ENCODE measurements at regions not wholly inside any gene's neighbourhood (a gene's known extent, or its start where the extent isn't known, plus 50 kb on each side); places are given as distances from the start of the nearest gene placed in this dataset.

- 85% methylated on average over 3 of the region's 3 CpGs for WGBS
- Histone ChIP-seq H3K4me3 (ENCODE audit: low read depth in 1 of 3, low read length in 3 of 3) (no peak overlapping the region), H3K9ac (ENCODE audit: low read depth in 1 of 2, low read length in 2 of 2) (no peak overlapping the region), H3K27me3 (ENCODE audit: control insufficient read depth in 4 of 4, insufficient read depth in 4 of 4, low read length in 3 of 4) (no peaks in the 10 kb centered on the region), H3K4me1 (ENCODE audit: control insufficient read depth in 4 of 4, insufficient read depth in 4 of 4, low read length in 3 of 4) (peaks cover 4 to 10% (median 8%) of the 10 kb centered on the region in 4 donors), H3K27ac (ENCODE audit: low read depth in 1 of 2, low read length in 2 of 2) (no peak overlapping the region), H3K36me3 (ENCODE audit: control insufficient read depth in 4 of 4, insufficient read depth in 3 of 4, low read depth in 1 of 4, low read length in 3 of 4) (no peaks in the 10 kb centered on the region), H3K9me3 (ENCODE audit: control insufficient read depth in 4 of 4, low read length in 3 of 4) (no peaks in the 10 kb centered on the region)
- no peak for TF ChIP-seq YY1 (IDR thresholded peaks at IDR 0.05)
- TF ChIP-seq ATF3 (IDR thresholded peaks at IDR 0.05) = no peak
- TF ChIP-seq NR2F2 (IDR thresholded peaks at IDR 0.05) = no peak
- no peak for TF ChIP-seq RXRA (IDR thresholded peaks at IDR 0.05)
- DNase-seq (ENCODE audit: low spot score) = no peak
Observed at GRCh38 chr11:45399166-45399565, 113.0 kb upstream of the SYT13 start.

- no peak for DNase-seq (ENCODE audit: low spot score)
- Histone ChIP-seq H3K9ac (ENCODE audit: low read depth in 1 of 2, low read length in 2 of 2) (no peak overlapping the region), H3K36me3 (ENCODE audit: control insufficient read depth in 4 of 4, insufficient read depth in 3 of 4, low read depth in 1 of 4, low read length in 3 of 4) (no peaks in the 10 kb centered on the region), H3K27me3 (ENCODE audit: control insufficient read depth in 4 of 4, insufficient read depth in 4 of 4, low read length in 3 of 4) (no peaks in the 10 kb centered on the region), H3K4me1 (ENCODE audit: control insufficient read depth in 4 of 4, insufficient read depth in 4 of 4, low read length in 3 of 4) (peaks cover 12 to 18% (median 16%) of the 10 kb centered on the region in 4 donors), H3K9me3 (ENCODE audit: control insufficient read depth in 4 of 4, low read length in 3 of 4) (no peaks in the 10 kb centered on the region), H3K4me3 (ENCODE audit: low read depth in 1 of 3, low read length in 3 of 3) (no peak overlapping the region), H3K27ac (ENCODE audit: low read depth in 1 of 2, low read length in 2 of 2) (no peak overlapping the region)
- 96% methylated on average over 8 of the region's 8 CpGs for WGBS
- TF ChIP-seq ZBTB33 (IDR thresholded peaks at IDR 0.05) = no peak
- no peak for TF ChIP-seq RXRA (IDR thresholded peaks at IDR 0.05)
- no peak for TF ChIP-seq HNF4A (conservative IDR thresholded peaks at IDR 0.05)
- TF ChIP-seq YY1 (IDR thresholded peaks at IDR 0.05) = no peak
- TF ChIP-seq FOXA2 (IDR thresholded peaks at IDR 0.05) = no peak
- no peak for TF ChIP-seq MAX (IDR thresholded peaks at IDR 0.05)
- TF ChIP-seq EGR1 (IDR thresholded peaks at IDR 0.05; ENCODE audit: low read depth in 2 of 2) = no peak
- TF ChIP-seq HNF4G (IDR thresholded peaks at IDR 0.05) = no peak
- no peak for TF ChIP-seq REST (IDR thresholded peaks at IDR 0.05)
Observed at GRCh38 chr11:45398325-45398724, 112.2 kb upstream of the SYT13 start.

GRCh38 chr11:45396394-45396793 lies 110.3 kb upstream of the SYT13 start:
- Histone ChIP-seq H3K27ac (ENCODE audit: low read depth in 1 of 2, low read length in 2 of 2) (no peak overlapping the region), H3K27me3 (ENCODE audit: control insufficient read depth in 4 of 4, insufficient read depth in 4 of 4, low read length in 3 of 4) (no peaks in the 10 kb centered on the region), H3K9me3 (ENCODE audit: control insufficient read depth in 4 of 4, low read length in 3 of 4) (no peaks in the 10 kb centered on the region), H3K9ac (ENCODE audit: low read depth in 1 of 2, low read length in 2 of 2) (no peak overlapping the region), H3K4me1 (ENCODE audit: control insufficient read depth in 4 of 4, insufficient read depth in 4 of 4, low read length in 3 of 4) (peaks cover 22 to 36% (median 31%) of the 10 kb centered on the region in 4 donors), H3K36me3 (ENCODE audit: control insufficient read depth in 4 of 4, insufficient read depth in 3 of 4, low read depth in 1 of 4, low read length in 3 of 4) (no peaks in the 10 kb centered on the region), H3K4me3 (ENCODE audit: low read depth in 1 of 3, low read length in 3 of 3) (no peak overlapping the region)
- WGBS = 87% methylated on average over 4 of the region's 4 CpGs
- no peak for DNase-seq (ENCODE audit: low spot score)
- no peak for TF ChIP-seq REST (IDR thresholded peaks at IDR 0.05)
- TF ChIP-seq SP1 (IDR thresholded peaks at IDR 0.05) = no peak
- TF ChIP-seq ATF3 (IDR thresholded peaks at IDR 0.05) = no peak
- no peak for TF ChIP-seq YY1 (IDR thresholded peaks at IDR 0.05)
- no peak for TF ChIP-seq TAF1 (conservative IDR thresholded peaks at IDR 0.05)
- no peak for TF ChIP-seq ZBTB33 (IDR thresholded peaks at IDR 0.05)
- TF ChIP-seq EGR1 (IDR thresholded peaks at IDR 0.05; ENCODE audit: low read depth in 2 of 2) = no peak
- no peak for TF ChIP-seq RAD21 (IDR thresholded peaks at IDR 0.05)
- no peak for TF ChIP-seq JUND (IDR thresholded peaks at IDR 0.05)
- TF ChIP-seq GABPA (IDR thresholded peaks at IDR 0.05 in 1 of 2, conservative IDR thresholded peaks at IDR 0.05 in 1 of 2) = no peak

All from liver (tissue), 7 donors.